GM18868 (cell line): ENCODE measurements at regions not wholly inside any gene's neighbourhood (a gene's known extent, or its start where the extent isn't known, plus 50 kb on each side); places are given as distances from the start of the nearest gene placed in this dataset.

Experiments
- ATAC-seq: cut with Tn5 transposase; IDR thresholded peaks from one replicate; pipeline ENCODE4 v1.9.1; 2021; ENCODE audit warnings: mild to moderate bottlenecking, moderate library complexity; ENCODE audit not compliant: unreplicated experiment

DNA sequence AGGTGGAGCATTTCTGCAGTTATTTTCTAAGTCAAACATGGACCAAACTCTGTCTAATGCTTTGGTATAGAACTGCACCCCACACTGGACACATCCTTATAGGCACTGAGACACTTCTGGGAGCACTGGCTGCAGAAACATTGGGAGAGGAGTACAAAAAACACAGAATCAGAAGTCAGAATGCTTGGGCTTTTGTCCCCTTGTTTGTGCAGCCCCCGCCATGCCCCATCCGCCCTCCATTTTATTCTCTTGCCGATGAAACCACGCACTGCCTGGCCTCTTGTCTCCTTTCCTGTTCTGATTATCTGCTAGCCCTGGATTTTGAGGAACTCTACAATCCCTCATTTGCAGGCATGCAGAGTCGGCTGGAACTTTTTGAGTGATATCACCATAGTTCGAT lies 1201.2 kb downstream of the TBC1D22A start:
- ATAC-seq: no peak

DNA sequence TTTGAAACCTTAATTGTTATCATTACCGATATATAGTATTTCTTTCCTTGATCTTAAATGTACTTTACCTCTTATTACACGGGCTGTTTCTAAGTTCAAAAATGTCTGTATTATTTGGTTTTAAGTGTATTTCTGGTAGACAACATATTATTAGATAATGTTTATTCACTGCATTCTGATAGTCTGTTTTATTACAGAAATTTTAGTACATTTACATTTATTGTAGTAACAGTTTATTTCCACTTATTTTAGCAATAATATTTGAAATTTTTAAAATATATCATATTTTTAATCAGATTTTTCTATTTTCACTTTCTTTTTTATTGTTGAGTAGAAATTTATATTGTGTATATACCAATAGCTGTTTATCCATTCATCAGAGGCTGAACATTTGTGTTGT lies 1195.2 kb downstream of the TBC1D22A start:
- no peak for ATAC-seq

DNA sequence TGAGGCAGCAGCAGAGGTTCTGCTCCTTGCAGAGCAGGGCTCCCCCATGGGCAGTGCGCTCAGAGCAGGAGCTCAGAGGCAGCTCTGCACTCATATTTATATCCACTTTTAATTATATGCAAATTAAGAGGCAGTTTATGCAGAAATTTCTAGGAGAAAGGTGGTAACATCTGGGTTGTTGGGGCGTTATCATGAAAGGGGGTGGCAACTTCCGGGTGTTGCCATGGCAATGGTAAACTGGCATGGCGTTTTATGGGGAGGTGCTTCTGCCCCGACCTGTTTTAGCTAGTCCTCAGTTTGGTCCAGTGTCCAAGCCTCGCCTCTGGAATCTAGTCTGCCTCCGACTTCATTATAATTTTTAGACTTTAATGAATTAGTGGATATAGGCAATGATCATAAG lies 1191.7 kb downstream of the TBC1D22A start:
- ATAC-seq: no peak

DNA sequence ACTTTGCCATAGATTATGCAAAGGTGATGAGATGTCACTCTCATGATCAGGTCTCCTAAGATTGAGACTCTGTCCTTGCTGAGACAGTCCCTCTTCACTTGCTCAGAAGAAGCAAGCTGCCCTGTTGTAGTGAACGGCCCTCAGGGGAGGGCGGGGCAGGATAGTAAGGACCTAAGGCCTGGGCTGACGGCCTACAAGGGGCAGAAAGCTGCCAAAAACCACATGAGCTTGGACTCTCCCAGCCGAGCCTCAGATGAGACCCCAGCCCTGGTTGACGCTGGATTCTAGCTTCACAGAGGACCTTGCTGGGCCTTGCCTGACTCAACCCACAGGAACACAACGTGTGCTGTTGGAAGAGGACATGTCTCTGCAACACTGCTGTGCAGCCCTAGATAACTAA lies 1182.5 kb downstream of the TBC1D22A start:
- ATAC-seq: no peak

DNA sequence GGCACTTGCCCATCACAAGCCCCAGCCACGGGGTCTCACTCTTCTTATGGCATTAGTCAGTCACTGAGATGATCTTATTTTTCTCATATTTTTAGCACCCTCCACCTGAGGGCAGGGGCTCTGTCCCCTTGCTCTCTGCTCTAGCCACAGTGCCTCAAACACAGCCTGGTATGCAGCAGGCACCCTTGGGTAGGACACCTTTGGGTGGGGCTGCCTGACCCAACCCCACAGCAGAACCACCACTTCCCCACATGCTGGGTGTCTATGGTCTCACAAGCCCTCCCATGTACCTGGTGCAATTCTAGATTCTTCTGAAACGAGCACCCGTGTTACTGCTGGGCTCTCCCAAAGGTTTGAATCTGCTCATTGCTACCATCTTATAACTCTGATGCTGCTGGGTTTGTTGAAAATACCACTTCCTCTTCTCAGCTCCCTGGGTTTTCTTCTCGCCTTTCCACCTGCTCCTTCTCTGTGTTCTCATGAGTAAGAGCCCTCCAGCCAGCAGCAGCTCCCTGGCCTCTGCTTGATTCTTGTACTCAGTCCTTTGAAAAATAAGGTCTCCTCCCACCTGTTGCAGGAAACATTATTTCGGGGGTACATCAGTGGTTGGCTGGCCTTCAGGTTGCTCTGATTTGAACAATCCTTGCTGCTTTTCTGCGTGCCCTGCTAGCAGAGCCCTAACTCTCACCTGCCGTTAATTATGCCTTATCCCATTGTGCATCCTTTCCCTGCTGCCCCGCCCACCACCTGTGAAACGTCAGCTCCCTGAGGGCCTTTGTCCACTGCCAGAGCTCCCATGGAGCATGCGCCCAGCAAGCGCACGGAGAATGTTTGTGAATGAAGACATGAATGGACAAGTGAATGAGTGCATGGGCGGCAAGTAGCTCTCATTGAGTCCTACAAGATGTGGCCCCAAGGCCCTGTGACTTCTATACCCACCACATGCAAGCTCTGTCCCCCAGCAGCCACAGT lies 1181.6 kb downstream of the TBC1D22A start:
- no peak for ATAC-seq

DNA sequence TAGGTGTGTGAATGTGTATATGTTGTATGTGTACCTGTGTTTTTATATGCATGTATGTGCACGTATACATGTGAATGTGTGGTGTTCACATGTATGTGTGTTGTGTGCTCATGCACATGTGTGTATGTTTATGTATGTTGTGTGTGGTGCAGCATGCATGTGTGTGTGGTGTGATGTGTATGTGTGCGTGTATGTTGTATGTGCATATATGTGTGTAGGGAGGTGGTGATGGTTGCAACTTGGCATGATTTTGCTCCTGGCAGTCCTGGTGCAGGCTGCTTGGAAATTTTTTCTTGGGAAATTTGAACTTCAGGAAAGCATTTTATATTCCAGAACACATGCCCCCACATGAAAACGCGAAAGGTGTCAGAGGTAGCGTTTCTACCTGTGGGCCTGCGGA lies 1177.8 kb downstream of the TBC1D22A start:
- no peak for ATAC-seq

DNA sequence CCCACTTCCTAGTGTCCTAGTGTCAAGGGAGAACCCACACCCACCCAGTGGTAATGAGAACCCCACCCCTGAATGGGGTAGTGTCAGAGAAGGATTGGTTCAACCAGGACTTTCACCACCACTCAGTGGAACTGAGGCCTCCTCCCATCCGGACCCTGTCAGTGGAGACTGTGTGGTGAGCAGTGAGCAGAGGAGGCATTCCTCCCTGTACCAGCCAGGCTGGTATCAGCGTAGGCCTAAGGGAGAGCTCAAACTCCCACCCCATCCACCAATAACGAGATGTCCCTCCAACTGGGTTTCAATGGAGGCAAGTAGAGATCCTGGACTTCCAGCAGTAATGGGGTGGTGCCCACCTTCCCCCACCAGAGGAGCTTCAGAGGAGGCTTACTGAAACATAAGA lies 1171.4 kb downstream of the TBC1D22A start:
- no peak for ATAC-seq

DNA sequence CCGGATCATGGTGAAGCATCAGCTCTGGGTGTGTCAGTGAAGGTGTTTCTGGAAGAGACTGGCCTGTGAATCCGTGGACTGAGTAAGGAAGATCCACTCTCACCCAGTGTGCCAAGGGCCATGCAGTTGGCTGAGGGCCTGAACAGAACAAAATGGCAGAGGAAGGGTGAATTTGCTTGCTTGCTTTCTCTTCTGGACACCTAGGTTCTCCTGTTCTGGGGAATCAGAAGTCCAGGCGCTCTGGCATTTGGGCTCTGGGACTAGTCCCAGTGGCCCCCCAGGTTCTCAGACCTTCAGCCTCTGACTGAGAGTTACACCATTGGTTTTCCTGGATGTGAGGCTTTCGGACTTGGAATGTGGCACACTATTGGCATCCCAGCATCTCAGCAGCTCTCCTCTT lies 1170.8 kb downstream of the TBC1D22A start:
- no peak for ATAC-seq

DNA sequence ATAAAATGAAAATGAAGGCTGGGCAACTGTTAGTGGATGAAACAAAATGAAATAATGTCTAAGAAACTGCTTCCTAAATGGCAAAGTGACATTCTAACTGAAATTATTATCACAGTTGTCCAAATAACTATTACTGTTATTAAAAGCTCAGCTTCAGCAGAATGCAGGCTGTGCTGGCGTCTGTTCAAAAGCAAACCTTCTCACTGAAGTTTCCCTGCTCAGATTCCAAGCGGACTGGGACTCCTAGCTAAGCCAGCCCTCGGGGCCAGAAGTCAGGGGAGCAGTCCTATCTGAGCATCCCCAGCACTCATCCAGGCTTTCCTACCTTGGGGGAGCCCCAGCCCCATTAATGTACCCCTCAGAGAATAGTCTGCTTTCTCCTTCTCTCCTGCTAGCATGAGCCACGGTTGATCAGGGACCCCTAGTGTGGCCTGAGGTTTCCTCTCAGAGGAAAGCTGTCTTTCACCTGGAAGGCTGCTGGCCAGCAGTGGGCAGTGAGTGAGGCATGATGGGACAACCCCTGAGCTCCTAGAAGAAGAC lies 1167.3 kb downstream of the TBC1D22A start:
- no peak for ATAC-seq

DNA sequence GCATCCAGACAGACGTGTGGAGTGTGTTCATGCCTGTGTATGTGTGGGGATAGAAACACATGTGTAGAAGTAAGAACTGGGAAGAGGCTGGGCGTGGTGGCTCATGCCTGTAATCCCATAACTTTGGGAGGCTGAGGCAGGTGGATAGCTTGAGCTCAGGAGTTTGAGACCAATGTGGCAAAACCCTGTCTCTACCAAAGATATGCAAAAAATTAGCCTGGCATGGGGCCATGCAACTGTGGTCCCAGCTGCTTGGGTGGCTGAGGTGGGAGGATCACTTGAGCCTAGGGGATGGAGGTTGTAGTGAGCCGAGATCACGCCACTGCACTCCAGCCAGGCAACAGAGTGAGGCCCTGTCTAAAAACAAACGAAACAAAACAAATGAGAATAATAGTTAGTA lies 1166.6 kb downstream of the TBC1D22A start:
- no peak for ATAC-seq

DNA sequence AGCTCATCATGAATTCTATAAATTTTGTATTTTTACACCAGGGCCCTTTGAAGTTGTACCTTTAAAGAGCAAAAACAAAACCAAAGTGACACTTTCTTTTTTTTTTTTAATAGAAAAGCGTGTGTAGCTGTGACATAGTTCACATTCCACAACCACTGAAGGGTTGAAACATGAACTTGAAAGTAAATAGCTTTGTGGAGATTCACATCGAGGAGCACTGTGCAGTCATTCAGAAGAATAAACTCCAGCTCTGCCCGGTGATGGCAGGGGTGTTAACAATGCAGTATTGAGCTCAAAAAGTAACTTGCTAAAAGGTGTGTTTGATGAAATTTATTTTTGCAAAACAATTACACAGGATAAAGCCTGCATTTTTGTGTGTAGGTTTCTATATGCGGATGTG lies 1166.2 kb downstream of the TBC1D22A start:
- ATAC-seq: no peak

DNA sequence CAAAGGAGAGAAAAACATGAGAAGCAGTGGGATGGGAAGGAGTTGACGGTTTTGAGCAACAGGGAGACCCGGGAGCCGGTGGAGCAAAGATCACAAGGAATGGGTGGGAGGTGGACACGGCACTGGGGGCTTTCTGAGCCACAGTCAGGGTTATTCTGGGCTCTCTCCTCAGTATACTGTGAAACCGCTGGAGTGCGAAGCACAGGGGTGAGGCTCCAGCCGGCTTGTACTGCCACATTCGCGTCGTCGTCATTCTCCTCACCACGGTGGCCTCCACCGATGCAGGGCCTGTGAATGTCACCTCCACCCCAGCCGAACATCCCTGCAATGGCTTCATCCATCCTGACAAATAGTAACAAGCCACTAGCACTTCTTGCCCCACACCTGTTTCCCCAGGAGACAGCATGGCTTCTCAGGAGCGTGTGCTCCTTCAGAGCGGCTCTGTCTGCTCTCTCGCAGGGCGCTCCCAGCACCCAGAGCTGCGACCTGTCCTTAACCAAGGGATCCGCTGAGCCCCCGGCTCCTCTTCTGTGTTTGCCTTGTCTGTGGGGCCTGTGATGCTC lies 1165.3 kb downstream of the TBC1D22A start:
- no peak for ATAC-seq

DNA sequence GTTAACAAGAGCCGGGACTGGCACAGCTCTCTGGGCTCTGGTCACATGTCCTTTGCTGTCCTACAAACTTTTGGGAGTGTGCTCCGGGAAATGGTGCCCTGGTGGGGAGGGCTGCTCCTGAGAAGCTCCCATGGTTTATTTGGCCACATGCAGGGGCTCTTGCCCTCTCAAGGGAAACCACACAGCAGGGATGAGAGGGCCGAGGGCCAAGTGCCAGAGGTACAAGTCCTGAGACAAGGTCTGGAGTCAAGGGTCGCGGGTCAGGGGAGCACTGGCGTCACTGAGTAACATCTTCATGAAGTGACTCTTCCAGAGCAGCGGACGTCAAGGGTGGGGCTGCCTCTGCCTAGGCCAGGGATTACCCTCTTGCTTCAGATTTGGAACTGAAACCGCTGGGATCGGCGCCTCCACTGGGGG lies 1160.6 kb downstream of the TBC1D22A start:
- no peak for ATAC-seq

DNA sequence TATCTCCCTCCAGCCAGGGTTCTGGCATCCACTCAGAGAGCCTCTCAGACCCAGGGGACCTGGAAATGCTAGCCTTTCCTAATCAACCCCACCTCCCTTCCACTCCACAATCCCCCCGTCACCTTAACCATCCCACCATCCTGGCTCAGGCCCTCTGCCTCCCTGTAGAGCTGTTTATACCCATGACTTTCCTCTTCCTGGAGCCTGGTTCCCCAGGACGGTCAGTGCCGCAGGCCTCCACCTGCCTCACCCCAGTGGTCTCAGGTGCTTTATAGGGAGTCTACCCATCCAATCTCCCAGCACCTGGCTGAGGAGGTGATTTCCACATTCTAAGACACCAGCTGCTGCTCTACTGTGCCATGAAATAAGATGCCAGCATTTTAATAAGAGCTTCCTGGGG lies 1159.5 kb downstream of the TBC1D22A start:
- ATAC-seq: no peak

DNA sequence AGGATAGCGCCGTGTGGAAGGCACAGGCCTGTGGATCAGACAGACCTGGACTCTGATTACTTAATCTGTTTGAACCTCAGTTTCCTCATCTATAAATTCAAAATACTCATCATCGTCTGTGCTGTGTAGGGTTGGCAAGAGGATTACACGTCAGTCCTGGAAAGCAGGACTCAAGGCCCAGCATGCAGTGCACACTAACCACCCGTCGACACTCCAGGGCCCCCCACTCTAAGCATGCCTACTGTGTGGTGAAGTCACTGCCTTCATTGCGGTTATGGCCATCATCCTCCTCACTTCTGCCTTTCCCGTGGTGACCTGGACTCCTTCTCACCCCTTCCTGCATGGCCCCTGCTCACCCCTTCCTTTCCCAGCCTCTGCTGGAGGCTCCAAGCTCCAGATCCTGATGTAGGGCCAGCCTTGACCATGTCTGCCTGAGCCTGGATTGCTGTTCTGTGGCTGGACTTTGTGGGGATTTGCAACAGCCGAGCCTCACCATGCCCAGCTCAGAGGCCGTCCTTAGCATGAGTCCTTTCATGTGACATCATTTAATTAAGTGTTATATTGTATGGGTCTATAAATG lies 1158.0 kb downstream of the TBC1D22A start:
- ATAC-seq: no peak

DNA sequence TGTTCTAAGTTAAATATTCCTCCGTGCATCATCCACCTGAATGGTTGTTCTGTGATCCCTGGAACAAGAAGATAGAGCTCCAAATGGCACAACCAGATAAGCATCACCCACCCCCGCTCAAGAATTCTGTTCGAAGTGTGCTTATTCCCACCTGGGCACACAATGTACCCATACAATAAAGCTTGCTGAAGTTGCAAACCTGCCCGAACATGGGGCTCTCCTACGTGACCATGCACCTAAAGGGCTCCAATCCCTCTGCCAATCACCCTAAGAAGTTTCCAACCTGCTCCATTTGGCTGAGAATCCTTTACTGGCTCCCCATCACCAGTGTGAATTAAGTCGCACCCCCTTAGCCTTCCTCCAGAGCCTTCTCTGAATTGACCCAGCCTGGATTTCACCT lies 1157.4 kb downstream of the TBC1D22A start:
- ATAC-seq: no peak

DNA sequence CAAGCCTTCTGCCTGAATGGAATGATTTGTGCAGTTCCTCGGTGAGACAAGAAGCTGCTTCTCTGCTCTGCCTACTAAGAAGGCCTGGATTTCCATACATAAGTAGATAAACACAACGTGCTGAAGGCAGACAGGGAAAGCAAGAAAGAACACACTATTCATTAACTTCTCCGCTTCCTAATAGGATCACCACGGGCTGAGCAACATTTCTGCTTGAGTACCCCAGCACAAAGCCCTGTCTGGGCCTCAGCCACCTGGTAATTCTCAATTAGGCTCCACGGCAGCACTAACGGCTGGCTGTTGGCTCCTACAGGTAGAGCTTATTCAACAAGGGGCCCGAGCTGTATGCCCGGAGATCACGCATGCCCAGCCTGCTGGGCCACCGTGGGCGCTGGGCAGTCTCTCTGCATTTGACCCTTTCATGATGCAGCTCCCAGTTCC lies 1156.6 kb downstream of the TBC1D22A start:
- ATAC-seq: peak; percentile 12

DNA sequence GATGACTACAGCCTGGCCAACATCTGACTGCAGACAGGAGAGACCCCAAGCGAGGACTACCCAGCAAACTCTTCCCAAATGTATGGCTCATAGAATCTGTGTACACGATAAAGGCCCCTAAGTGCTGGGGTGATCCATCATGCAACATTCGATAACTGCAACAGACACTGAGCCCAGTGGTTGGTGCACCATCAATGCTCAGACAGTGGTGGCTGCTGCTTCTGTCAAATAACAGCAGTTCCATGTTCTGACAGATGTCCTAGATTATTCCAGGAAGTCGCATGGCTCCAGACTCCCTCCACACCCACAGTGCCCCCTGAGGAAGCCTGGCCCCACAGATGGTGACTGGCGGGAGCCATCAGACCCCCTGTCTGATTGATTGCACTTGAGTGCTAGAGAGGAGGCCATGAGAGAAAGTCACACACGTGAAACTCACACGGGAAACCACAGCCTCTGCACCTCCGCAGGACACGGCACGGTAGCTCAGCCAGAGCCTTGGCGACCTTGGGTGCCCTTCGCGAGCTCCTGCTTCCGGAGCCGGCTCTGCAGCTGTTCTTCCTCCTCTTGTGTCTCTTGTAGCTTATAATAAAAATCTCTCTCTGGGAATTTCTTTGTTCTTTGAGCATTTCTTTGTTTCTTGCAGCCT lies 1155.9 kb downstream of the TBC1D22A start:
- peak; percentile 75 for ATAC-seq

DNA sequence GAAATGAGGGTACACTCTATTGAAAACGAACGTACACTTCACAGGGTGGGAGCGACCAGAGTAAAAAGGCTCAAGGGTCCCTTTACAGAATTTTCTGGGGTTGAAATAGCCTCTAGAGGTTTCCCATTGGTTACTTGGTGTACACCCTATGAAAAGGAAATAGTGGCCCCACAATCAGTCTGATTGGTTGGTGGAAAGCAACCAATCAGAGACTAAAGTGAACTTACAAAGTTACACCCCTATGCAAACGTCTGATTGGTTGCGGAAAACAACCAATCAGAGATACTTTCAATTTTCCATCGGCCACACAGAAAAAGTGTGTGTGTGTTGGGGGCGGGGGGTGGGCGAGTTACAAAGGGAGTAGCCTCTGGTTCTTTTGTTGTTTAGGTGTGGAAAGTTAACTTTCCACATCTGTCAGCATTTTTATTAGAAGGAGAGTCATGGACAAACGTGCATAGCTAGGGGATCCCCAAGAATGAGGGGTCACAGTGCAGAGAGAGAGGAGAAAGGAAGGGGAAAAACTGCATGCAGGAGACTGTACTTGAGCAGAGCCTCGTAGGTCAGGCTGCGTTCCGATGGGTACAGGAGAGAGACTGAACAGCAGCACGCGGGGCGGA lies 1152.1 kb downstream of the TBC1D22A start:
- ATAC-seq: no peak

DNA sequence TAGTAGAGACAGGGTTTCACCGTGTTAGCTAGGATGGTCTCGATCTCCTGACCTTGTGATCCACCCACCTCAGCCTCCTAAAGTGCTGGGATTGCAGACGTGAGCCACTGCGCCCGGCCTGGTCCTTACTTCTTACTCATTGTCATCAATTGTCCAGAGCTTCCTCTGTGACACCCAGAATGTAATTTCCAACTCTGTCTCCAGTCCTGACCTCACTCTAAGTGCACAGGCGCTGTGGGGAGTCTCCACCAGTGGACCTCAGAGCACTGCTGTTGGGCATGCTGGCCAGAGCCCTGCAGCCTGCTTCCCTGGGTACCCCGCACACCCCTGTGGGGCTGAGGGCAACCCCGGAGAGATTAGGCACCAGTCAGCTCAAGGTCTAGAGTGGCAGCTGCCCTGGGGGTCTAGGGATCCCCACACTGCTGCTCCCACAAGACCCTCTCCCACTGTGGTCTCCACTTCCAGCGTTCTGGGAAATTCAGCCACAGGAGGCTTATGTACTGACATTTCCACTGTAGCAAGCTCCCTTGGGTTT lies 1140.3 kb downstream of the TBC1D22A start:
- no peak for ATAC-seq

DNA sequence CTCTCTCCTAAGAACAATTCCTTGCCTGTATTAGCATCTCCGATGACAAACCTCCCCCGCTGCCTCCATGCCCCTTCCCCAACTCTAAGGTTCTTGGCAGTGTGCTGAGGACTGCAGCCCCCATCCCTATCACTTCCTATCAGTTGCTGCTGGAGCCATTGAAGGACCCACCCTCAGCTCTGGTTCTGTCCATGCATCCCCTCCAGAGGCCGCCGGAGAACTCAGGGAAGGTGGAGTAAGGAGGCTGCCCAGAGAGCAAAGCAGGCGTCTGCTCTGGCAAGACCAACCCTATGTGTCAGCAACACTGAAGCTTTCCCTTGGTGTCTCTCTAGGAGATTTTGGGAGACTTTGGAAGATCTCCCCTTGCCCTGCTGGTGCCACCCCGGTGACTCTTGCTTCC lies 1139.5 kb downstream of the TBC1D22A start:
- no peak for ATAC-seq
